SK-N-MC (cell line): ENCODE measurements at regions not wholly inside any gene's neighbourhood (a gene's known extent, or its start where the extent isn't known, plus 50 kb on each side); places are given as distances from the start of the nearest gene placed in this dataset.

Source experiments
- EZH2 ChIP-seq: fragments of 200-600 bp; sonication (generic); IDR thresholded peaks from one replicate; pipeline ENCODE4 v1.6.1; 2017; ENCODE audit warnings: antibody characterized with exemption
- POLR2AphosphoS5 ChIP-seq: IDR thresholded peaks from 2 replicates; pipeline ENCODE4 v1.6.1; 2012; ENCODE audit warnings: mild to moderate bottlenecking, low read depth, low read length, borderline replicate concordance

- TF ChIP-seq EZH2 (no peak), POLR2AphosphoS5 (no peak)
These were observed 109.0 kb downstream of the TLE3 start for GRCh38 chr15:69988541-69989225.
